Tibial nerve (tissue), 4 donors: ENCODE measurements at regions not wholly inside any gene's neighbourhood (a gene's known extent, or its start where the extent isn't known, plus 50 kb on each side); places are given as distances from the start of the nearest gene placed in this dataset.

ENCODE experiments used
- DNase-seq, 2 donors: peaks; one replicate each; pipeline ENCODE4 v3.0.0-alpha.2; 2019; ENCODE audit warnings: low spot score in 2 of 2
- H3K27ac ChIP-seq, 4 donors: fragments of 200-600 bp; sonication (generic) in 3 of 4; one replicate each; pipeline ENCODE4 v1.5.1; 2017 to 2019; ENCODE audit warnings: mild to moderate bottlenecking in 1 of 4
- H3K27me3 ChIP-seq, 2 donors: fragments of 200-600 bp; sonication (generic) in 1 of 2; one replicate each; pipeline versions ENCODE4 v1.5.1 to v1.6.0; 2017 to 2019
- H3K36me3 ChIP-seq, 3 donors: fragments of 200-600 bp; sonication (generic); one replicate each; pipeline ENCODE4 v1.5.1; 2018 to 2019
- H3K4me1 ChIP-seq, 4 donors: fragments of 200-600 bp; sonication (generic) in 3 of 4; one replicate each; pipeline ENCODE4 v1.5.1; 2017 to 2019
- H3K4me3 ChIP-seq, 4 donors: fragments of 200-600 bp; sonication (generic) in 3 of 4; one replicate each; pipeline ENCODE4 v1.5.1; 2017 to 2019; ENCODE audit warnings: mild to moderate bottlenecking in 1 of 4, moderate library complexity in 1 of 4
- H3K9me3 ChIP-seq, 4 donors: fragments of 200-600 bp; sonication (generic) in 3 of 4; one replicate each; pipeline ENCODE4 v1.5.1; 2017 to 2019
- CTCF ChIP-seq, 5 experiments: fragments of 200-600 bp in 3 of 5; fragments of 450-650 bp in 2 of 5; sonication (generic) in 3 of 5; IDR thresholded peaks; one replicate each; pipeline ENCODE4 v1.5.1; 2016 to 2019; ENCODE audit warnings: antibody characterized with exemption in 5 of 5, mild to moderate bottlenecking in 3 of 5, moderate library complexity in 2 of 5
- EP300 ChIP-seq, 2 donors: sonication (generic); formaldehyde crosslinking; IDR thresholded peaks; one replicate each; pipeline ENCODE4 v1.6.1; 2017; ENCODE audit warnings: antibody characterized with exemption in 2 of 2, mild to moderate bottlenecking in 1 of 2
- POLR2A ChIP-seq, 2 donors: fragments of 450-650 bp; IDR thresholded peaks; one replicate each; pipeline ENCODE4 v1.6.1; 2017; ENCODE audit warnings: antibody characterized with exemption in 2 of 2, mild to moderate bottlenecking in 2 of 2, moderate library complexity in 2 of 2
- WGBS, 2 donors: methylation state at CpG; one replicate each; pipeline ENCODE4 v1.1.5; 2018; 5-methylcytosine and 5-hydroxymethylcytosine counted together

GRCh38 chr2:58920001-58920400, 678.9 kb upstream of the FANCL start:
- 97 to 100% methylated on average over 2 of the region's 2 CpGs for WGBS, 2 donors
- no peaks in the 10 kb centered on the region for H3K9me3 ChIP-seq

GRCh38 chr2:58919316-58919715, 678.2 kb upstream of the FANCL start:
- Histone ChIP-seq H3K27ac (no peak overlapping the region), H3K36me3 (no peaks in the 10 kb centered on the region), H3K4me1 (no peaks in the 10 kb centered on the region), H3K9me3 (no peaks in the 10 kb centered on the region), H3K27me3 (no peaks in the 10 kb centered on the region), H3K4me3 (no peak overlapping the region)
- DNase-seq: no peak
- WGBS, 2 donors: 71 to 74% methylated on average over 4 of the region's 4 CpGs
- no peak for TF ChIP-seq EP300 (IDR thresholded peaks at IDR 0.05)
- no peak for TF ChIP-seq POLR2A (IDR thresholded peaks at IDR 0.05)
- TF ChIP-seq CTCF (IDR thresholded peaks at IDR 0.05): no peak

More at GRCh38 chr2:58920001-58920400, 678.9 kb upstream of the FANCL start:
- Histone ChIP-seq H3K4me1 (no peaks in the 10 kb centered on the region), H3K27me3 (no peaks in the 10 kb centered on the region), H3K4me3 (no peak overlapping the region), H3K27ac (no peak overlapping the region), H3K36me3 (no peaks in the 10 kb centered on the region)
- no peak for DNase-seq
- no peak for TF ChIP-seq EP300 (IDR thresholded peaks at IDR 0.05)
- TF ChIP-seq CTCF (IDR thresholded peaks at IDR 0.05): no peak
- no peak for TF ChIP-seq POLR2A (IDR thresholded peaks at IDR 0.05)

- H3K36me3 ChIP-seq: no peaks in the 10 kb centered on the region
- H3K27ac ChIP-seq: no peak overlapping the region
- DNase-seq: no peak
- no peaks in the 10 kb centered on the region for H3K27me3 ChIP-seq
- 27 to 36% methylated on average over 2 of the region's 2 CpGs for WGBS, 2 donors
- no peak overlapping the region for H3K4me3 ChIP-seq
- TF ChIP-seq EP300 (IDR thresholded peaks at IDR 0.05): no peak
- TF ChIP-seq CTCF (IDR thresholded peaks at IDR 0.05): no peak
- no peak for TF ChIP-seq POLR2A (IDR thresholded peaks at IDR 0.05)
- no peaks in the 10 kb centered on the region for H3K9me3 ChIP-seq
- H3K4me1 ChIP-seq: no peaks in the 10 kb centered on the region
Measured at GRCh38 chr2:58918141-58918540, 677.0 kb upstream of the FANCL start.

- 74 to 81% methylated on average over 6 of the region's 6 CpGs for WGBS, 2 donors
- H3K4me3 ChIP-seq: no peak overlapping the region
- H3K36me3 ChIP-seq: no peaks in the 10 kb centered on the region
- TF ChIP-seq EP300 (IDR thresholded peaks at IDR 0.05): no peak
- TF ChIP-seq CTCF (IDR thresholded peaks at IDR 0.05): no peak
- H3K27me3 ChIP-seq: no peaks in the 10 kb centered on the region
- no peak overlapping the region for H3K27ac ChIP-seq
- DNase-seq: no peak
- no peaks in the 10 kb centered on the region for H3K9me3 ChIP-seq
- no peaks in the 10 kb centered on the region for H3K4me1 ChIP-seq
Measured at GRCh38 chr2:58917596-58917995, 676.5 kb upstream of the FANCL start.

GRCh38 chr2:58916063-58916462, 674.9 kb upstream of the FANCL start:
- Histone ChIP-seq H3K9me3 (no peaks in the 10 kb centered on the region), H3K4me3 (no peak overlapping the region), H3K4me1 (no peaks in the 10 kb centered on the region), H3K36me3 (no peaks in the 10 kb centered on the region), H3K27me3 (no peaks in the 10 kb centered on the region), H3K27ac (no peak overlapping the region)
- 55 to 74% methylated on average over 3 of the region's 3 CpGs for WGBS, 2 donors
- TF ChIP-seq CTCF (IDR thresholded peaks at IDR 0.05): no peak
- TF ChIP-seq POLR2A (IDR thresholded peaks at IDR 0.05): no peak
- peak in 1 of 2 donors; percentile 27 for TF ChIP-seq EP300 (IDR thresholded peaks at IDR 0.05)
- DNase-seq: no peak
